ENCODE measurements at regions not wholly inside any gene's neighbourhood (a gene's known extent, or its start where the extent isn't known, plus 50 kb on each side); places are given as distances from the start of the nearest gene placed in this dataset.

- no peak for DNase-seq (ENCODE audit: low spot score)
These were observed 160.1 kb upstream of the MYCN start for GRCh38 chr2:15780234-15780633.

GRCh38 chr2:15780912-15781574, 159.3 kb upstream of the MYCN start:
- DNase-seq (ENCODE audit: low spot score) = peak; percentile 76

GRCh38 chr2:15782009-15782751, 158.2 kb upstream of the MYCN start:
- no peak for DNase-seq (ENCODE audit: low spot score)

GRCh38 chr2:15782769-15783294, 157.5 kb upstream of the MYCN start:
- no peak for DNase-seq (ENCODE audit: low spot score)

GRCh38 chr2:15783489-15783888, 156.9 kb upstream of the MYCN start:
- DNase-seq (ENCODE audit: low spot score) = no peak

- no peak for DNase-seq (ENCODE audit: low spot score)
These were observed 156.1 kb upstream of the MYCN start for GRCh38 chr2:15784106-15784885.

- DNase-seq (ENCODE audit: low spot score) = no peak
These were observed 155.2 kb upstream of the MYCN start for GRCh38 chr2:15784886-15785801.

GRCh38 chr2:15786003-15786654, 154.2 kb upstream of the MYCN start:
- DNase-seq (ENCODE audit: low spot score) = no peak

GRCh38 chr2:15786901-15787300, 153.4 kb upstream of the MYCN start:
- DNase-seq (ENCODE audit: low spot score) = no peak

- DNase-seq (ENCODE audit: low spot score) = no peak
These were observed 152.6 kb upstream of the MYCN start for GRCh38 chr2:15787535-15788454.

- DNase-seq (ENCODE audit: low spot score) = no peak
These were observed 151.9 kb upstream of the MYCN start for GRCh38 chr2:15788455-15788829.

GRCh38 chr2:15788830-15789229, 151.5 kb upstream of the MYCN start:
- no peak for DNase-seq (ENCODE audit: low spot score)

GRCh38 chr2:15789381-15790062, 150.8 kb upstream of the MYCN start:
- DNase-seq (ENCODE audit: low spot score) = no peak

GRCh38 chr2:15790326-15790725, 150.0 kb upstream of the MYCN start:
- DNase-seq (ENCODE audit: low spot score) = no peak

- no peak for DNase-seq (ENCODE audit: low spot score)
These were observed 149.5 kb upstream of the MYCN start for GRCh38 chr2:15790838-15791237.

- no peak for DNase-seq (ENCODE audit: low spot score)
These were observed 149.1 kb upstream of the MYCN start for GRCh38 chr2:15791294-15791693.

- no peak for DNase-seq (ENCODE audit: low spot score)
These were observed 148.0 kb upstream of the MYCN start for GRCh38 chr2:15792331-15792730.

GRCh38 chr2:15793078-15793913, 147.1 kb upstream of the MYCN start:
- DNase-seq (ENCODE audit: low spot score) = no peak

GRCh38 chr2:15793978-15794377, 146.4 kb upstream of the MYCN start:
- no peak for DNase-seq (ENCODE audit: low spot score)

All from iPS-NIHi11 (cell line).